ENCODE measurements at regions not wholly inside any gene's neighbourhood (a gene's known extent, or its start where the extent isn't known, plus 50 kb on each side); places are given as distances from the start of the nearest gene placed in this dataset.

GRCh38 chr3:147672436-147672835 lies 263.3 kb downstream of the ZIC1 start:
- H3K27me3 ChIP-seq (ENCODE audit: low read length), result no peaks in the 10 kb centered on the region
- TF ChIP-seq EZH2phosphoT487 (conservative IDR thresholded peaks at IDR 0.05; ENCODE audit: low read length) (no peak), CTCF (IDR thresholded peaks at IDR 0.05; ENCODE audit: insufficient read depth, low read length, poor library complexity, severe bottlenecking) (no peak)
- H3K4me2 ChIP-seq (ENCODE audit: low read depth, low read length, poor library complexity, severe bottlenecking), result no peak overlapping the region
- no peak overlapping the region for H3K9ac ChIP-seq (ENCODE audit: low read length)
- H4K20me1 ChIP-seq (ENCODE audit: low read depth, low read length), result no peaks in the 10 kb centered on the region
- H2AFZ ChIP-seq (ENCODE audit: low read depth, low read length, severe bottlenecking), result no peak overlapping the region
- no peak overlapping the region for H3K27ac ChIP-seq (ENCODE audit: low read depth, low read length)
- no peaks in the 10 kb centered on the region for H3K9me3 ChIP-seq (ENCODE audit: insufficient read depth, low read length)
- peaks cover 3% of the 10 kb centered on the region; the same call in 1 of the 2 replicates for H3K9me2 ChIP-seq (replicated peaks; ENCODE audit: insufficient read depth, low read length)
- no peaks in the 10 kb centered on the region for H3K36me3 ChIP-seq (ENCODE audit: low read length)
- no peak overlapping the region for H3K4me3 ChIP-seq (ENCODE audit: insufficient read depth, low read length, poor library complexity, severe bottlenecking)
- H3K79me2 ChIP-seq (ENCODE audit: insufficient read depth, low read length), result no peaks in the 10 kb centered on the region
- H3F3A ChIP-seq (ENCODE audit: insufficient read depth), result no peaks in the 10 kb centered on the region

- no peak overlapping the region for H3K27ac ChIP-seq (ENCODE audit: low read depth, low read length)
- no peak overlapping the region for H3K9ac ChIP-seq (ENCODE audit: low read length)
- no peak for TF ChIP-seq CTCF (IDR thresholded peaks at IDR 0.05; ENCODE audit: insufficient read depth, low read length, poor library complexity, severe bottlenecking)
- TF ChIP-seq EZH2phosphoT487 (conservative IDR thresholded peaks at IDR 0.05; ENCODE audit: low read length), result no peak
- no peaks in the 10 kb centered on the region for H3K9me3 ChIP-seq (ENCODE audit: insufficient read depth, low read length)
- H3K9me2 ChIP-seq (replicated peaks; ENCODE audit: insufficient read depth, low read length), result peaks cover 3% of the 10 kb centered on the region; the same call in 1 of the 2 replicates
- no peak overlapping the region for H3K4me3 ChIP-seq (ENCODE audit: insufficient read depth, low read length, poor library complexity, severe bottlenecking)
- H3K36me3 ChIP-seq (ENCODE audit: low read length), result no peaks in the 10 kb centered on the region
- no peaks in the 10 kb centered on the region for H3F3A ChIP-seq (ENCODE audit: insufficient read depth)
- H3K79me2 ChIP-seq (ENCODE audit: insufficient read depth, low read length), result no peaks in the 10 kb centered on the region
- H3K4me2 ChIP-seq (ENCODE audit: low read depth, low read length, poor library complexity, severe bottlenecking), result no peak overlapping the region
- no peaks in the 10 kb centered on the region for H3K27me3 ChIP-seq (ENCODE audit: low read length)
- no peaks in the 10 kb centered on the region for H4K20me1 ChIP-seq (ENCODE audit: low read depth, low read length)
- H2AFZ ChIP-seq (ENCODE audit: low read depth, low read length, severe bottlenecking), result no peak overlapping the region
Observed at GRCh38 chr3:147675761-147676160, 266.6 kb downstream of the ZIC1 start.

GRCh38 chr3:147680837-147681483 lies 271.8 kb downstream of the ZIC1 start:
- Histone ChIP-seq H3K27me3 (ENCODE audit: low read length) (no peaks in the 10 kb centered on the region), H2AFZ (ENCODE audit: low read depth, low read length, severe bottlenecking) (no peak overlapping the region), H3K9me3 (ENCODE audit: insufficient read depth, low read length) (no peaks in the 10 kb centered on the region), H3K4me3 (ENCODE audit: insufficient read depth, low read length, poor library complexity, severe bottlenecking) (no peak overlapping the region), H3K9ac (ENCODE audit: low read length) (no peak overlapping the region), H3K9me2 (replicated peaks; ENCODE audit: insufficient read depth, low read length) (peaks cover 3% of the 10 kb centered on the region; the same call in 1 of the 2 replicates), H3K36me3 (ENCODE audit: low read length) (no peaks in the 10 kb centered on the region), H3K27ac (ENCODE audit: low read depth, low read length) (no peak overlapping the region), H3F3A (ENCODE audit: insufficient read depth) (no peaks in the 10 kb centered on the region), H3K79me2 (ENCODE audit: insufficient read depth, low read length) (no peaks in the 10 kb centered on the region), H4K20me1 (ENCODE audit: low read depth, low read length) (no peaks in the 10 kb centered on the region), H3K4me2 (ENCODE audit: low read depth, low read length, poor library complexity, severe bottlenecking) (no peak overlapping the region)
- no peak for TF ChIP-seq EZH2phosphoT487 (conservative IDR thresholded peaks at IDR 0.05; ENCODE audit: low read length)
- TF ChIP-seq CTCF (IDR thresholded peaks at IDR 0.05; ENCODE audit: insufficient read depth, low read length, poor library complexity, severe bottlenecking), result no peak
